ENCODE measurements at regions not wholly inside any gene's neighbourhood (a gene's known extent, or its start where the extent isn't known, plus 50 kb on each side); places are given as distances from the start of the nearest gene placed in this dataset.

DNA sequence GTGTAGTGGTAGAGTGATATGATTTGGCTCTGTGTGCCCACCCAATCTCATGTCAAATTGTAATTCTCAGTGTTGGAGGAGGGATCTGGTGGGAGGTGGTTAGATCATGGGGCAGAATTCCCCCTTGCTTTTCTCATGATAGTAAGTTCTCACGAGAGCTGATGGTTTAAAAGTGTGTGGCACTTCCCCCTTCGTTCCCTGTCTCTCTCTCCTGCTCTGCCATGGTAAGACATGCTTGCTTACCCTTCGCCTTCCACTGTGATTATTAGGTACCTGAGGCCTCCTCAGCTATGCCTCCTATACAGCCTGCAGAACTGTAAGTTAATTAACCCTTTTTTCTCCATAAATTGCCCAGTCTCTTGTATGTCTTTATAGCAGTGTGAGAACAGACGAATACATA lies 115.7 kb upstream of the FUT8 start:
- ATAC-seq (no peak), DNase-seq (ENCODE audit: missing footprints) (no peak)
- intact Hi-C loops (cut with DNase I): no loop called here

DNA sequence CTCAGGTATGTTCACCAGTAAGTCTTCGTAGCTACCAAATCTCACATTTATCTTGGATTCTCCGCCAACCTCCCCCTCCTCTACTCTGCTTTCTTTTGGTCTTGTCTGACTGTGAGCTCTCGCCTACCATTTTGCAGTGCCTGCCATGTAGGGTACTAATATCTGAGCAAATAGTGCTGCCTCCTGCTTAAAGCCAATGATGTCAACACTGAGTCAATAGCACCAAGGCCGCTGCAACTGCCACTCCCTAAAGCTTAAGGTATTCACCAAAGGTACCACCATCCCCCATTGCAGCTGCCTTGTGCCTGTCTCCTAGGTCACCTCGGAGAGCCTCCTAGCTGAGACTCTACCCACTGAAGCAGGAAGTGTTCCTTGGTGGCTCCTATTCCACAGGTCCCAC lies 114.8 kb upstream of the FUT8 start:
- intact Hi-C loops (cut with DNase I): no loop called here
- DNase-seq (ENCODE audit: missing footprints): no peak
- ATAC-seq: no peak

DNA sequence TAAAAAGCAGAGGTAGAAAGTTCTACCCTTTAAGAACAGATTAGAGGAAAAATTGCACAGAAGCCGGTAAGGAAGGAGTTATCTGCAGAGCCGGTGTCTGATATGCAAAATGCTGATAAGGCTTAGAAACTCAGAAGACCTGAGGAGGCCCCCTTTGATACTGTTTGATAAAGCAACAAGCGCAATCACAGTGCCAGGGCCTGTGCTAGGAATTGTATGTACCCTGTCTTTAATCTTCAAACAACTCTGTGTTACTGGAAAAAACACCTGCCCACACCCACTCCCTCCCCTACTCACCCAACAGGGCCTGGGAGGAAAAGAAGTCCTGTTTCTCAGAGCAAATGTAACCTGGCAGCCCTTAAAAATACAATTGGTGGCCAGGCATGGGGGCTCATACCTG lies 112.7 kb upstream of the FUT8 start:
- ATAC-seq (no peak), DNase-seq (ENCODE audit: missing footprints) (no peak)
- intact Hi-C loops (cut with DNase I): no loop called here

DNA sequence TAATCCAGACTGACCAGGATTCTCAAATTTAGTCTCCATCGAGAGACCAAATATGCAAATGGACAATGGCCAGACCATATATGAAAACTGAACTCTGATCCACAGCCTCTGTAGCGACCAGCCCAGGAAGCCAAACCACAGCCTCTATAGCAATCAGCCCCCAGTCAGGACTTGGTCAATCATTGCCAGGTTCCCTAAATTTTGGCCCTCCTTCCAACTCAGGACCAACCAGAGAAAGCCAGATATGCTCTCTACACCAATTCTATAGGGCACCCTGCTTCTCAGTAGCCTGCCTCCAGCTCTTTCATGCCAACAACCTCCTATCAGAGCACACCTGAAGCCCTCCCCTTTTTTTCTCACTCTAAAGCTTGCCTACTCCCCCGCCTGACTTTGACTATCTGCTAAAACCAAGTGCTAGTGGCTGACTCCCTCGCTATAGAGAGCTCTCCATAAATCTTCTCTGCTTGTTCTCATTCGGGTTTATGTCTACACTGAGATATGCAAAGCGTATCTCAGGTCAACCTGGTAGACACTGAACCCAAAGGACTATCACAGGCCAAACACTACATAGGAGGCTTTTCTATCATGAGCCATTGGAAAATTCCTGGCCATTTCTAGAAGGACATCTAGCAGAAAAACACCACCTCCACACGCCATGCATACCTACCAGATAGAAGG lies 110.5 kb upstream of the FUT8 start:
- intact Hi-C loops (cut with DNase I): no loop called here
- DNase-seq (ENCODE audit: missing footprints): no peak
- ATAC-seq: no peak

DNA sequence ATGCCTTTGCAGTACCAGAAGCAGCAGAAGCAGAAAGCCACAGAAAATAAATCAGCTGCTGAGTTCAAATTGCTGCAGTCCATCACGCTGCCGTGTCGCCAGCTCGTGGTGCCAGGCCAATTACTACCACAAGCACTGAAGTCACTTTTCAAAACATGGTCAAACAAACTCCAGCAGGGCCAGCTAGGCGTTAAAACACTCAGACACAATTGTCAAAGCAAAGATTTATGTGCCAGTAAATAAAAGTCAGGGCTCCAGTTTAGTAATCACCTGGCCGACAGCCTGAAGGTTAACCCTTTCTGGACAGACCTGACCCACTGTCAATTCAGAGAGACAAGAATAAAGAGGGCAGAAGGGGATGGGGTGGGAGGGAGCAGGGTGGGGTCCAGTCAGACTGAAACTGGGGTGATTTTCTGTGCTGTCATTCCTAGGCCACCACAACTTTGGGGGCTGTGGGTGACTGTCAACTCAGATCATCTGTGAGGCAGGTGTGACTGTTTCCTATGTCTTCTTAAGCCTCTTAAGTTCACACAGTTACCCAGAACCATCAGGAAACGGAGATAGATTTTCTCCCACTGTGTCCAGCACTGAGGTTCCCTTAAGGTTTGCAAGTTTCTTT lies 109.8 kb upstream of the FUT8 start:
- intact Hi-C loops (cut with DNase I): no loop called here
- ATAC-seq (no peak), DNase-seq (ENCODE audit: missing footprints) (no peak)

DNA sequence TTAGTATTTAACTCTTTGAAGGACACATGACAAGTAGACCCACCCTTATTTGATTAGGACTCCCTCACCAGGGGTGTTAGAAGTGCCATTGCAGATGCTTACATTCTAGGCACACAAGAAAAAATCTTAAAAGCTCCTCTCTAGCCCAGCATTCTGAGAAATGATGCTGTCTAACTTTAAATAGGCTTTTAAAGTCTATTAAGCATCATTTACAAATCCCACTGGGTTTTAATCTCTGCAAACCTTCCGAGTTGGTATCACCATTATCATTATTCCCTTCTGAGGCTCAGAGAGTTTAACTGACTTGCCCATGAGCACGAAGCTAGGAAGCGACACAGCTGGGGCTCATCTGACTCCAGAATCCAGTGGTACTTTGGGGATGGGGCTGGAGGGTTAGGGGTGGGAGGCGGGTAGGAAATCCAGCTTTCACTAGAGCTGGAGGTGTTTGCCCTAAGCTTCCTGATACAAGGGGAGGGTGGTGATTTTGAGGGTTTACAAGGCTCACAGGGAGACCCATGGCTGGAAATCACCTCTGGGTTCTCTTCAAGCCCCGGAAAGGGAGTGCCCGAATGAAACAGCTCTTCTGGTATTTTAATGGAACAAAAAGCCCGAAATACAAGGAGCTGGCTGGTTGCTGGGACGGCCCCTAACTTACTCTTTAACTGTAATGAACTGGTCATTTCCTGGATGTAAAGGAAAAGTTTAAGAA lies 109.2 kb upstream of the FUT8 start:
- no peak for ATAC-seq
- intact Hi-C loops (cut with DNase I): no loop called here
- no peak for DNase-seq (ENCODE audit: missing footprints)

DNA sequence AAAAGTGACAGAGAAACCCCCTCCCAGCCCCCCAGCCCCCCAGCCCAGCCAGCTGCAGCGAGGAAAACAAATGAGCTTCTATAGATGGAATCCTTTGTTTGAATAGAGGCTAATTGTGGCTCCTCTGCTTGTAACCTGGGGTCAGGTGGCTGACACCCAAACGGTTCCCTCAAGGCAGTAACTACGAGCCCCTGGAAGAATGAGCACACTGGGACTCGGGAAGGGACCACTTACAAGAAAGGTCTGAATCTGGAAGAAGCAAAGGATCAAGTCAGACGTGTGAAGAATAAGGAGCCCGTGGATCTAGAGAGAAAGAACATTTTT lies 108.7 kb upstream of the FUT8 start:
- intact Hi-C loops (cut with DNase I): no loop called here
- DNase-seq (ENCODE audit: missing footprints): no peak
- no peak for ATAC-seq

DNA sequence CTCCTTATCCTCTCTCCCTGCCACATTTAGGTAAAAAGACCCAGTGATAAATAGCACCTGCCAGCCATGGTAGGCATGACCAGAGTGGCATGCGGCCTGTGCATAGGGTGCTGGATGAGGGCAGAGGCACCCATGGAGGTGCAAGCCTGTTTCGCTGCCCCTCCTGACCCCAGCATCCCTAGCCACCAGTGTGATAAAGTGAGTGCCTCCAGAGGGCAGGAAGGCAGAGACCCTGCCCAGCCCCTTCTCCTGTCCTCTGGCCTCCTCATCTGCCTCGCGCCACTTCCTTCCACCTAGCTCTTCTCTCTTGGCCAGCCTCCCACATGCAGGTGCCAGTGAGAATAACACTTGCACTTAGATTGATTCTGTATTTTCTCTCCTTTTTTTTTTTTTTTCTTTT lies 108.3 kb upstream of the FUT8 start:
- ATAC-seq: no peak
- intact Hi-C loops (cut with DNase I): no loop called here
- DNase-seq (ENCODE audit: missing footprints): no peak

DNA sequence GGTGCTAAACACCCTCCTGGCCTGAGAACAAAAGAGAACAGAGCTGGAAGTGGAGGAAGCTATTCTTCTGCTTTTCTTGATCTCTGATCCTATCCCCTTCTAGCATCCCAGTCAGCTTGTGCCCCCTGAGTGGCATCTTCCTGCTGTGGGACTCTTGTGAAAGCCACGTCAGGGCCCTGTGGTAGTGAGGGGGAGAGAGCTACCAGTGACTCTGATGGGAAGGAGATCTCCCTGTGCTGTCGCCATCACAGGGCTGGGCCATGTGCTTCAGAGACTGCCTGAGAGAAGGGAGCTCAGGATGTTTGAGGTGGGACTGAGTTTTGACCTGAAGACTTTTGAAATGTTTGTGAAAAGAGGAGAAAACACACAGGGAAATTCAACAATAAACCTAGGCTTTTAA lies 107.6 kb upstream of the FUT8 start:
- DNase-seq (ENCODE audit: missing footprints): no peak
- intact Hi-C loops (cut with DNase I): no loop called here
- no peak for ATAC-seq

DNA sequence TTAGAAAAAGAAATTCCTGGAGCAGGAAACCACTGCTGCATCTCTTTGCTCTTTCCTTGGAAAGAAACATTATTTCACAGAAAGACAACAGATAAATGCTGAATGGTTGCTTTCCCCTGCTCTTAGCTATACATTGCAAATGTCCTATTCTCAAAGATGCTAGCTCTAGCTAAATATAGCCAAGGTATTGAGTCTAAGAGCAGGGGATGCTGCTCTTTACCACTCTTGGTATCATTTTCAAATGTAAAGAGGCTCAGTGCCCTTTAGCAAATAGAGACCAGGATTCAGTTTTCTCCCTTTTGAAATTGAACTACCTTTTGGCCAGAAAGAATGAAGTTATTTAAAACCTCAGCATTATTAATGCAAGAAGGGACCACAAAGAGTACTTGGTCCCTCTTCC lies 104.0 kb upstream of the FUT8 start:
- no peak for ATAC-seq

DNA sequence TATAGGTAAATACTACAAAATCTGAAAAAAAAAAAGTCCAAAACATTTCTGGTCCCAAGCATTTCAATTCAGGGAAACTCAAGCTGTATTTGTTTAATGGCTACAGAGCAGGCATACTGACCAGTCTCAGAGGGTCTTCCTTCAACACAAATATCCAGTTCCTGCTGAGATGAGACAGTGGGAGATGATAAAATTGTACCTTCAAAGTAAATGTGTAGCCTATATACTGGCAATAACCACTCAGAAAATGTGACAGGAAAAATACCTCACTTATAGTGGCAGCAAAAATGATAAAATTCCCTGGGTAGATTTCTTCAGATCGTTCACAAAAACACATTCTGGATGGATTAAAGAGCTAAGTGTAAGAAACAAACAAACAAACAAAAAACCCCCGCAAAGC lies 102.0 kb upstream of the FUT8 start:
- DNase-seq (ENCODE audit: missing footprints) (no peak), ATAC-seq (no peak)
- intact Hi-C loops (cut with DNase I): no loop called here

More for the DNA sequence above, 104.0 kb upstream of the FUT8 start:
- intact Hi-C loops (cut with DNase I): no loop called here
- DNase-seq (ENCODE audit: missing footprints): no peak

DNA sequence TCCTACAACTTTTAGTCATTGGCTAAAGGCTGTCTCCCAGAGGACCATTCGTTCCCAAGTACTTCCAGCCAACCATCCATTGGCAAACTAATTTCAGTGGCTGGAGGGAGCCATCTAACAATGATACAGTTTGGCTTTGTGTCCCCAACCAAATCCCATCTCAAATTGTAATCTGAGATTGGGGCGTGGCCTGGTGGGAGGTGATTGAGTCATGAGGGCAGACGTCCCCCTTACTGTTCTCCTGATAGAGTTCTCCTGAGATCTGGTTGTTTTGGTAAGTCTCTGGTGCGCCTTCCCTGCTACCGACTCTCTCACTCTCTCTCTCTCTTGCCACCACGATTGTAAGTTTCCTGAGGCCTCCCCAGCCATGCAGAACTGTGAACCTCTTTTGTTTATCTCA lies 99.7 kb upstream of the FUT8 start:
- ATAC-seq (no peak), DNase-seq (ENCODE audit: missing footprints) (no peak)

DNA sequence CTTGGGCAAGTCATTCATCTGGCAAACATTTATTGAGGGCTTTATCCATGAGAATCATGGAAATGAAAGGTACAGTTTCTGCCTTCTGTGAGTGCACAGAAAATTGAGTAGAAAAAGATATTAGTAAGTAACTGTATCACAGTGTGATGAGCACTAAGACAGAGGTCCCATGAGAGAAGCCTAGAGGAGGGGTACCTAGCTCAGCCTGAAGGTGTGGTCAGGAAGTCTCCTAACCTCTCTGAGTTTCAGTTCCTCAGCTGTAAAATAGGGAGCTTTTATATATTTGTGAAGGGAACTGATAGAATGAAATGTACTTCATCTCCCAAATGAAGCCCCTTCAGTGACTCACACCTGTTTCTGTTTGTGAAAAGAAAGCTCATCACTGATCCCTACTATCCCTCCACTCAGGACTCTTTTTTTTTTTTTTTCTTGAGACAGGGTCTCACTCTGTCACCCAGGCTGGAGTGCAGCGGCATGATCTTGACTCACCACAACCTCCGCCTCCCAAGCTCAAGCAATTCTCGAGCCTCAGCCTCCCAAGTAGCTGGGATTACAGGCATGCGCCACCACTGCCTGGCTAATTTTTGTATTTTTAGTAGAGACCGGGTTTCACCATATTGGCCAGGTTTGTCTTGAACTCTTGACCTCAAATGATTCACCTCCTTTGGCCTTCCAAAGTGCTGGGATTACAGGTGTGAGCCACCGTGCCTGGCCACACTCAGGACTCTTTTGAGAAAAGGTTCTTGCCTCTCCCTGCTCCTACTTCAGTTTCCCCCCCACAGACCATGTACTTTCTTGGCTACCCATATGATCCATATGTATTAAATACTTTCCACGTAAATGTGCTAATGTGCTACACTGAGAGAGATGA lies 93.7 kb upstream of the FUT8 start:
- no peak for DNase-seq (ENCODE audit: missing footprints)
- intact Hi-C loops (cut with DNase I): no loop called here
- no peak for ATAC-seq

More for the DNA sequence above, 99.7 kb upstream of the FUT8 start:
- intact Hi-C loops (cut with DNase I): no loop called here

DNA sequence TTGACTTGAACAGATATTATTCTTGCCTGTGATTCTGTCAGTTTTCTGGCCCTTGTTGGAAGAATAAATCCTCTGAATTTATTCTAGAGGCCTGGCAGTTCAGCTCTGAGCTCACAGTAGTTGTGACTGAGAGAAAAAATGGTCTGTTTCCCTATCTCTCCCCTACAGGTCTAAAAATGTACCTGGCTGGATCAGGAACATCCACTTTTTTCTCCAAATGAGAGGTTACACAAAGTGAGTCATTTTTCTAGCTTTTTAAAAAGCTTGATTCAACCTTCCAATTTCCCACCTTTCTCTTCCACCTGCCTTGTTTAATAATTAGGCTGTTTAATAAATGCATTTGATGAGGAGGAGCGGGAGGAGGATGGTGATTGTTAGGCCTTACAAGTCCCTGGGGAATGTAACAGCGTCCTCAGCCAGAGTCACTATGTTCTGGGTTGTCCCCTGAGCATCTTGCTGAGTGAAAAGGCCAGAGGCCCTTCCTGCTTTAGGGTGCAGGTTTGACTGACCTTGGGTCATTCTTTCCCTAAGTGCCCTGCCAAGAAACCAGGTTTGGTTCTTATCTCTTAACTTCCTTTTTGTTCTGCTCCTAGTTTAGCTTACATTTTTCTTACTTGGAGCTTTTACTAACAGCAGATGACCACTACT lies 91.7 kb upstream of the FUT8 start:
- intact Hi-C loops (cut with DNase I): no loop called here
- no peak for ATAC-seq

DNA sequence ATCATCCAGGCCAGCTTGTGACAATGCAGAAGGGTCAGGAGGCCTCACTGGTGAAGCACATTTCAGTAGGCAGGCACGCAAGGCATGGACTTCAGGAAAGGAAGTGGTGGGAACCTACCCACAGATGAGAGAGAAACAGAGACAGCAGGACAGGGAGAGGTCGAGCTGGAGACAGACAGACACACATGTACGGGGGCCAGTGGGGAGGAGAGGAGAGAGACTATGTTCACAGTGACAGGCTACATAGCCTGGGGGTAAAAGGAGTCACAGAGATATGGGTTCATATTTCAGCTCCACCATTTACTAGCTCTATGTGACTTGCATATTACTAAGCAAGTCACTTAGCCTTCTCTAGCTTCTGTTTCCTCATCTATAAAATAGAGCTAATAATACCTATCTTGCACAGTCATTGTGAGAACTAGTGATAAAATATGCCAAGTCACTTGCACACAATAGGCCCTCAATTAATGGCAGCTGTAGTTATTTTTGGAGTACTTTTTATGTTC lies 91.1 kb upstream of the FUT8 start:
- intact Hi-C loops (cut with DNase I): no loop called here
- DNase-seq (ENCODE audit: missing footprints): no peak
- ATAC-seq: no peak

More for the DNA sequence above, 91.7 kb upstream of the FUT8 start:
- DNase-seq (ENCODE audit: missing footprints): no peak

DNA sequence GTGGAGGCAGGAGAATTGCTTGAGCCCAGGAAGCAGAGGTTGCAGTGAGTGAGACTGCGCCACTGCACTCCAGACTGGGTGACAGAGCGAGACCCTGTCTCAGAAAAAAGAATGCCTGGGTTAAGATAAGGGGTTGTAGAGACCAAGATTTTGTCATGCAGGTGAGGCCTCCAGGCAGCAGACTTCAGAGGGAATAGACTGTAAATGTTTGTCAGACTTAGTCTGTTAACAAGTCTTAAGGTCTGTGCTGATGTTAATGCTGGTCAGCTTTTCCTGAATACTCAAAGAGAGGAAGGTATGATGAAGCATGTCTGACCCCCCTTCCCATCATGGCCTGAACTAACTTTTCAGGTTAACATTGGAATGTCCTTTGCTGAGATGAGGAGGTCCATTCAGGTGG lies 83.0 kb upstream of the FUT8 start:
- DNase-seq (ENCODE audit: missing footprints) (no peak), ATAC-seq (no peak)
- intact Hi-C loops (cut with DNase I): no loop called here

DNA sequence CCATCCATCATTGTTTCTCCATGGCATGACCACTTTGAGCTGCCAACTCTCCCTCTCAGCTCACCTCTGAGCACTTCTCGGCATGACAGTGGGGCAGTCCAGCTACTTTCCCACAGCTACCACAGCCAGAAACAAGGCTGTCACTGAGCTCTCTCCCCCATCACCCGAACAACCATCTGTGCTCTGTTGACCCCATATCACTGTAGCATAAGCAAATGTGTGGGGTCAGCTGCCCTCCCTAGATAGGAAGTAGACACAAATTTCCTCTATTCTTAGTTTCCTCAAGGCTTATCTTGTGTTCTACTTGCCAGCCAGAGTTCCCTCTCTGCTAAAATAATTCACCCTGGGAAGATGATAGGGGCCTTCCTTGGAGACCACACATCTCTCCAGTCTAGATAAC lies 82.6 kb upstream of the FUT8 start:
- intact Hi-C loops (cut with DNase I): no loop called here
- no peak for ATAC-seq

DNA sequence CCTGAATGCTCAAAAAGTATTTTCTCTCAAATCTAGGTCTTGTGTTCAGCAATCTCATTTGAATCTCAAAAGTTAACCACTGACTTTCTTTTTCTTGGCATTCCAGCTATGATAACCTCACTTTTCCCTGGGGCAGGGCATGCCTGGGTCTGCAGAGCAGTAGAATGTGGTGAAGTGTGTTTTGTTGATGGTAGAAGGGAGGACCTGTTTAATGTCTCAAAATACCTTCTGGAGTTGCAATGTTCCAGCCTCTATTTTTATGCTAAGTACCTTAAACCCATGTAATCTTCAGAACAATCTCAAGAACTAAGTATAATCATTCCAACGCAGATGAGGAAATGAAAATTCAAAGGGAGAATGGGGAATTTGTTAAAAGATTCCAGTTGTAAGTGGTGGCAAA lies 82.1 kb upstream of the FUT8 start:
- intact Hi-C loops (cut with DNase I): no loop called here
- no peak for DNase-seq (ENCODE audit: missing footprints)
- ATAC-seq: no peak

More for the DNA sequence above, 82.6 kb upstream of the FUT8 start:
- no peak for DNase-seq (ENCODE audit: missing footprints)

DNA sequence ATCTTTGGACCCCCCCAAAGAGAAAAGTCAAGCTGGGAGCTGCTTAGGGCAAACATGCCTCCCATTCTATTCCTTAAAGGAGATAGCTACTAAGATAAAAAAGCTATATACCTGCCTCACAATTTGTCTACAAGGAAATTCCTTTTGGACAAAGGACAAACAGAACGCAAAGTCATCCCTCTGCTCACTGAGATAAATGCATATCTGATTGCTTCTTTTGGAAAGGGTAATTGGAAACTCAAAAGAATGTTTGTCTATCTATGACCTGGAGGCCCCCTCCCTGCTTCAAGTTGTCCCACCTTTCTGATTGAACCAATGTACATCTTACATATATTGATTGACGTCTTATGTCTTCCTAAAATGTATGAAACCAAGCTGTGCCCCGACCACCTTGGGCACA lies 80.9 kb upstream of the FUT8 start:
- DNase-seq (ENCODE audit: missing footprints) (no peak), ATAC-seq (no peak)
- intact Hi-C loops (cut with DNase I): no loop called here

All from Right ventricle myocardium inferior (tissue), 1 donor.